Transverse colon (tissue), 4 donors: ENCODE measurements at regions not wholly inside any gene's neighbourhood (a gene's known extent, or its start where the extent isn't known, plus 50 kb on each side); places are given as distances from the start of the nearest gene placed in this dataset.

Experiments
- DNase-seq: peaks from one replicate; pipeline ENCODE4 v3.0.0-alpha.2; 2019
- H3K27ac ChIP-seq, 4 donors: fragments of 200-600 bp; sonication (generic); 2 replicates each; pipeline ENCODE4 v1.5.1; 2016 to 2018; ENCODE audit warnings: inconsistent platforms in 4 of 4
- H3K27me3 ChIP-seq: fragments of 200-600 bp; sonication (generic); 2 replicates; pipeline ENCODE4 v1.5.1; 2017; ENCODE audit warnings: inconsistent platforms
- H3K36me3 ChIP-seq, 4 donors: fragments of 200-600 bp; sonication (generic); 2 replicates each; pipeline ENCODE4 v1.5.1; 2017 to 2019; ENCODE audit warnings: inconsistent platforms in 4 of 4
- H3K4me1 ChIP-seq, 4 donors: fragments of 200-600 bp; sonication (generic); 2 replicates each; pipeline ENCODE4 v1.5.1; 2017 to 2020; ENCODE audit warnings: inconsistent platforms in 4 of 4
- H3K4me3 ChIP-seq, 4 donors: fragments of 200-600 bp; sonication (generic); 1 replicate in 1 of 4; 2 replicates in 3 of 4; pipeline versions ENCODE4 v1.5.1 to v1.6.1; 2017 to 2019; ENCODE audit warnings: inconsistent platforms in 4 of 4
- H3K9me3 ChIP-seq, 2 donors: fragments of 200-600 bp; sonication (generic); 2 replicates each; pipeline ENCODE4 v1.5.1; 2017 to 2019; ENCODE audit warnings: inconsistent platforms in 2 of 2
- EP300 ChIP-seq: sonication (generic); formaldehyde crosslinking; IDR thresholded peaks from one replicate; pipeline ENCODE4 v1.6.1; 2017; ENCODE audit warnings: antibody characterized with exemption, low read depth
- POLR2A ChIP-seq: fragments of 450-650 bp; IDR thresholded peaks from one replicate; pipeline ENCODE4 v1.6.1; 2016; ENCODE audit warnings: antibody characterized with exemption, mild to moderate bottlenecking, moderate library complexity
- POLR2AphosphoS5 ChIP-seq, 3 donors: sonication (generic); formaldehyde crosslinking; IDR thresholded peaks; one replicate each; pipeline ENCODE4 v1.6.1; 2016; ENCODE audit warnings: antibody characterized with exemption in 3 of 3
- WGBS, 2 donors: methylation state at CpG; one replicate each; pipeline ENCODE4 v1.1.5; 2018; ENCODE audit warnings: low coverage in 1 of 2; 5-methylcytosine and 5-hydroxymethylcytosine counted together
- in situ Hi-C, 4 donors: fragments of 200-750 bp; cut with MboI; loops; one replicate each; pipeline versions ENCODE4 v1.15.0 to v1.15.1; 2017; ENCODE audit warnings: low sequenced_read_pairs in 3 of 4, low pct_ligation_motif_present in 1 of 4, low pct_unique_long_range_greater_than_20kb in 1 of 4
- intact Hi-C: fragments of 100-400 bp; cut with DNase I; formaldehyde crosslinking; loops from one replicate; pipeline ENCODE4 v1.15.1; 2023; ENCODE audit warnings: low total_unique reads
- TF ChIP-seq, protein P1 (sequence below), 5 experiments: fragments of 200-600 bp in 3 of 5; fragments of 450-650 bp in 2 of 5; sonication (generic) in 3 of 5; IDR thresholded peaks; 1 replicate in 2 of 5; 2 replicates in 3 of 5; pipeline ENCODE4 v1.5.1; 2016 to 2017; ENCODE audit warnings: antibody characterized with exemption in 5 of 5, inconsistent platforms in 3 of 5, mild to moderate bottlenecking in 2 of 5, moderate library complexity in 1 of 5

DNA sequence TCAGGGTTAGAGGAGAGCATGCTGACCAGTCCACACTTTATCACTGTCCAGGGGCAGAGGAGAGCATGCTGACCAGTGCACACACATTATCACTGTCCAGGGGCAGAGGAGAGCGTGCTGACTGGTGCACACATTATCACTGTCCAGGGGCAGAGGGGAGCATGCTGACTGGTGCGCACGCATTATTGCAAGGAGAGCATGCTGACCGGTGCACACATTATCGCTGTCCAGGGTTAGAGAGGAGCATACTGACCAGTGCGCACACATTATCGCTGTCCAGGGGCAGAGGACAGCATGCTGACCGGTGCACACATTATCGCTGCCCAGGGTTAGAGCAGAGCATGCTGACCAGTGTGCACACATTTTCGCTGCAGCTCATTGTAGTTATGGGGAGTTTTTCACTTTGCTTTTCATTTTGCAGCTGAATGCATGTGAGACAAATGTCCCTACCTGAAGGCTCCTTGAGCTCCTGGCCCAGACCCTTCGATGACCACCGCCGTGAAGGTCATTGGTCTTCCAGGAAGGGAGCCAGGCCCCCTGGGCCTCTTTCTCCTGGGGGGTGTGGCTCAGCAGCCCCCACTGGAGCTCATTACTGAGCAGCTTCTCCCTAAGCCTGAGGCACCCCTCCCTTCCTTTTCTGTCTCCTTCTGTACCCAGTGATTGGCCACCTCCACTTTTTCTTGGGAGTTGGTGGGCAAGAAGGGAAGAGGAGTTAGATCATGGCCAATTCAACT lies 178.8 kb upstream of the AFDN start:
- H3K9me3 ChIP-seq: no peaks in the 10 kb centered on the region
- H3K27me3 ChIP-seq: no peaks in the 10 kb centered on the region
- TF ChIP-seq POLR2AphosphoS5 (IDR thresholded peaks at IDR 0.05): no peak
- no peak for TF ChIP-seq POLR2A
- TF ChIP-seq, protein P1, sequence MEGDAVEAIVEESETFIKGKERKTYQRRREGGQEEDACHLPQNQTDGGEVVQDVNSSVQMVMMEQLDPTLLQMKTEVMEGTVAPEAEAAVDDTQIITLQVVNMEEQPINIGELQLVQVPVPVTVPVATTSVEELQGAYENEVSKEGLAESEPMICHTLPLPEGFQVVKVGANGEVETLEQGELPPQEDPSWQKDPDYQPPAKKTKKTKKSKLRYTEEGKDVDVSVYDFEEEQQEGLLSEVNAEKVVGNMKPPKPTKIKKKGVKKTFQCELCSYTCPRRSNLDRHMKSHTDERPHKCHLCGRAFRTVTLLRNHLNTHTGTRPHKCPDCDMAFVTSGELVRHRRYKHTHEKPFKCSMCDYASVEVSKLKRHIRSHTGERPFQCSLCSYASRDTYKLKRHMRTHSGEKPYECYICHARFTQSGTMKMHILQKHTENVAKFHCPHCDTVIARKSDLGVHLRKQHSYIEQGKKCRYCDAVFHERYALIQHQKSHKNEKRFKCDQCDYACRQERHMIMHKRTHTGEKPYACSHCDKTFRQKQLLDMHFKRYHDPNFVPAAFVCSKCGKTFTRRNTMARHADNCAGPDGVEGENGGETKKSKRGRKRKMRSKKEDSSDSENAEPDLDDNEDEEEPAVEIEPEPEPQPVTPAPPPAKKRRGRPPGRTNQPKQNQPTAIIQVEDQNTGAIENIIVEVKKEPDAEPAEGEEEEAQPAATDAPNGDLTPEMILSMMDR (IDR thresholded peaks at IDR 0.05): no peak
- no peak for TF ChIP-seq EP300
- in situ Hi-C loops (no loop called here), intact Hi-C loops (no loop called here)
- 93 to 100% methylated on average over 2 to 13 of the region's 13 CpGs for WGBS, 2 donors
- no peak for DNase-seq
- H3K36me3 ChIP-seq: no peaks in the 10 kb centered on the region
- H3K4me1 ChIP-seq: no peaks in the 10 kb centered on the region
- H3K4me3 ChIP-seq: no peak overlapping the region
- H3K27ac ChIP-seq: no peak overlapping the region

GRCh38 chr6:167648501-167649278 lies 178.0 kb upstream of the AFDN start:
- intact Hi-C loops (no loop called here), in situ Hi-C loops (no loop called here)
- H3K9me3 ChIP-seq: no peaks in the 10 kb centered on the region
- no peak for TF ChIP-seq EP300
- TF ChIP-seq POLR2AphosphoS5 (IDR thresholded peaks at IDR 0.05): no peak
- TF ChIP-seq, protein P1 (IDR thresholded peaks at IDR 0.05): no peak
- TF ChIP-seq POLR2A: no peak
- no peak overlapping the region for H3K4me3 ChIP-seq
- no peaks in the 10 kb centered on the region for H3K4me1 ChIP-seq
- no peaks in the 10 kb centered on the region for H3K36me3 ChIP-seq
- no peaks in the 10 kb centered on the region for H3K27me3 ChIP-seq
- H3K27ac ChIP-seq: no peak overlapping the region
- no peak for DNase-seq
- WGBS, 2 donors: 87% methylated on average over 13 of the region's 13 CpGs; no CpG with 5 or more reads in 1 of the 2 donors

GRCh38 chr6:167649476-167649875 lies 177.2 kb upstream of the AFDN start:
- Histone ChIP-seq H3K27me3 (no peaks in the 10 kb centered on the region), H3K27ac (no peak overlapping the region), H3K9me3 (no peaks in the 10 kb centered on the region), H3K4me3 (no peak overlapping the region), H3K4me1 (no peaks in the 10 kb centered on the region), H3K36me3 (no peaks in the 10 kb centered on the region)
- TF ChIP-seq, protein P1 (IDR thresholded peaks at IDR 0.05): no peak
- TF ChIP-seq POLR2A (no peak), POLR2AphosphoS5 (IDR thresholded peaks at IDR 0.05) (no peak), EP300 (no peak)
- in situ Hi-C loops (no loop called here), intact Hi-C loops (no loop called here)
- 93% methylated on average over 6 to 8 of the region's 8 CpGs for WGBS, 2 donors
- no peak for DNase-seq

DNA sequence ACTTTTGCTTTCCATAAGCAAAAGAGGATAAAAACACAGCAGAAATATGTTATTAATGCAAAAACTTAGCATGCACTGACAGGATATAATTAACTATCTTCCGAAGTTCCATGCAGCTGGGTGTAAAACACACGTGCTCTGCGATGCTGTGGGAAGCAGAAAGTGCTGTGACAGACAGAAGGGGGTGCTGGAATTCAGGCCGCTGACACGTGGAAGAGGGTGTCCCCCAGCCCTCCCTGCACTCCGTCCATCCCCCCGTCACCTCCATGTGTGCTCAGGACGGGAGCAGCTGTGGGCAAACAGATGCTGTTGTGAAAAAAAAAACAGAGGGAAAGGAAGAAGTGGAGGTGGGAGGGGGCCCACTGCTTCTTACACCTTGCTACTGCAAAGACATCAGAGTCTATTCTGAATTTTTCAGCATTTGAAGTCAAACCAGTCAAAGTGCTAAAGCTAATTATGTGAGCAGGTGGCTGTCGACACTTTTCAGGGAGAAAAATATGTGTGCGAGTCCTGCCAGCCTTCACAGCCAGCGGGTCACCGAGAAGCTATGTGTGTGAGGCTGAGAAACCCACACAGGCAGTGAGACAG lies 175.9 kb upstream of the AFDN start:
- Histone ChIP-seq H3K9me3 (no peaks in the 10 kb centered on the region), H3K27me3 (no peaks in the 10 kb centered on the region), H3K4me1 (no peaks in the 10 kb centered on the region), H3K4me3 (no peak overlapping the region), H3K27ac (no peak overlapping the region), H3K36me3 (no peaks in the 10 kb centered on the region)
- DNase-seq: no peak
- intact Hi-C loops: no loop called here
- WGBS, 2 donors: 53 to 61% methylated on average over 12 of the region's 12 CpGs
- TF ChIP-seq POLR2AphosphoS5 (IDR thresholded peaks at IDR 0.05): no peak
- TF ChIP-seq POLR2A: no peak
- TF ChIP-seq, protein P1 (IDR thresholded peaks at IDR 0.05): no peak
- no peak for TF ChIP-seq EP300
- in situ Hi-C loops: no loop called here
